Lung microvascular endothelial cell (primary cell): ENCODE measurements at regions not wholly inside any gene's neighbourhood (a gene's known extent, or its start where the extent isn't known, plus 50 kb on each side); places are given as distances from the start of the nearest gene placed in this dataset.
"Not testable (repeated sequence)": the region's sequence is repeated elsewhere in the genome, so short reads cannot be mapped to it uniquely, and the experiment has no call there.

ENCODE experiments used
- DNase-seq, 2 donors: peaks; one replicate each; pipeline versions ENCODE4 v3.0.0 to v3.0.0-alpha.2; 2010; ENCODE audit warnings: low read depth in 2 of 2

GRCh38 chr5:1652873-1653697 is 129.3 kb upstream of the LPCAT1 start:
- DNase-seq, result no peak

- DNase-seq, result no peak
Observed at GRCh38 chr5:1651971-1652872, 128.5 kb upstream of the LPCAT1 start.

- no peak for DNase-seq
Observed at GRCh38 chr5:1651250-1651649, 127.5 kb upstream of the LPCAT1 start.

GRCh38 chr5:1649554-1649953 is 125.8 kb upstream of the LPCAT1 start:
- DNase-seq, result no peak

- no peak for DNase-seq
Observed at GRCh38 chr5:1648806-1649205, 125.0 kb upstream of the LPCAT1 start.

- DNase-seq, result no peak
Observed at GRCh38 chr5:1647580-1647979, 123.8 kb upstream of the LPCAT1 start.

- DNase-seq, result peak; percentile 91
Observed at GRCh38 chr5:1644810-1645571, 121.2 kb upstream of the LPCAT1 start.

GRCh38 chr5:1644393-1644809 is 120.6 kb upstream of the LPCAT1 start:
- DNase-seq, result not testable (repeated sequence)

- DNase-seq, result no peak
Observed at GRCh38 chr5:1643651-1644392, 120.1 kb upstream of the LPCAT1 start.

- DNase-seq, result no peak
Observed at GRCh38 chr5:1642621-1643061, 118.9 kb upstream of the LPCAT1 start.

GRCh38 chr5:1642221-1642620 is 118.5 kb upstream of the LPCAT1 start:
- no peak for DNase-seq

- peak; percentile 83 to 90 for DNase-seq
Observed at GRCh38 chr5:1641560-1642166, 117.9 kb upstream of the LPCAT1 start.

- no peak for DNase-seq
Observed at GRCh38 chr5:1641041-1641440, 117.3 kb upstream of the LPCAT1 start.

GRCh38 chr5:1640421-1640881 is 116.7 kb upstream of the LPCAT1 start:
- DNase-seq, result no peak

GRCh38 chr5:1639757-1640156 is 116.0 kb upstream of the LPCAT1 start:
- no peak for DNase-seq

GRCh38 chr5:1638658-1639400 is 115.1 kb upstream of the LPCAT1 start:
- DNase-seq, result no peak

- no peak for DNase-seq
Observed at GRCh38 chr5:1637639-1638481, 114.1 kb upstream of the LPCAT1 start.

- DNase-seq, result no peak
Observed at GRCh38 chr5:1636981-1637638, 113.3 kb upstream of the LPCAT1 start.
